Ishikawa (cell line): ENCODE measurements at regions not wholly inside any gene's neighbourhood (a gene's known extent, or its start where the extent isn't known, plus 50 kb on each side); places are given as distances from the start of the nearest gene placed in this dataset.

Experiments used
- CEBPB ChIP-seq: IDR thresholded peaks from 2 replicates; pipeline ENCODE4 v1.6.1; 2012
- CREB1 ChIP-seq: IDR thresholded peaks from 2 replicates; pipeline ENCODE4 v1.6.1; 2012; ENCODE audit warnings: low read depth
- EGR1 ChIP-seq: IDR thresholded peaks from 2 replicates; pipeline ENCODE4 v1.6.1; 2012
- EP300 ChIP-seq: IDR thresholded peaks from 2 replicates; pipeline ENCODE4 v1.6.1; 2012; ENCODE audit warnings: borderline replicate concordance
- FOXM1 ChIP-seq: IDR thresholded peaks from 2 replicates; pipeline ENCODE4 v1.6.1; 2012; ENCODE audit warnings: low read depth, borderline replicate concordance
- NFIC ChIP-seq: IDR thresholded peaks from 2 replicates; pipeline ENCODE4 v1.6.1; 2012
- RAD21 ChIP-seq: IDR thresholded peaks from 2 replicates; pipeline ENCODE4 v1.6.1; 2012; ENCODE audit warnings: low read depth
- TAF1 ChIP-seq: IDR thresholded peaks from 2 replicates; pipeline ENCODE4 v1.6.1; 2012; ENCODE audit warnings: low read depth, mild to moderate bottlenecking
- TCF12 ChIP-seq: IDR thresholded peaks from 2 replicates; pipeline ENCODE4 v1.6.1; 2012; ENCODE audit warnings: low read depth
- TEAD4 ChIP-seq: IDR thresholded peaks from 2 replicates; pipeline ENCODE4 v1.6.1; 2012
- USF1 ChIP-seq: IDR thresholded peaks from 2 replicates; pipeline ENCODE4 v1.6.1; 2012
- YY1 ChIP-seq: IDR thresholded peaks from 2 replicates; pipeline ENCODE4 v1.6.1; 2012; ENCODE audit warnings: low read depth
- ZBTB7A ChIP-seq: IDR thresholded peaks from 2 replicates; pipeline ENCODE4 v1.6.1; 2012; ENCODE audit warnings: low read depth
- TF ChIP-seq, protein P1 (sequence below): IDR thresholded peaks from 2 replicates; pipeline ENCODE4 v1.6.1; 2012
- TF ChIP-seq, protein P2 (sequence below): IDR thresholded peaks from 2 replicates; pipeline ENCODE4 v1.6.1; 2012; ENCODE audit warnings: low read depth, mild to moderate bottlenecking

- TF ChIP-seq YY1 (no peak), EP300 (no peak), CREB1 (no peak), ZBTB7A (no peak), EGR1 (no peak), TEAD4 (no peak), TCF12 (no peak), CEBPB (no peak), TAF1 (no peak), USF1 (no peak), NFIC (no peak), FOXM1 (no peak), RAD21 (no peak)
- TF ChIP-seq, protein P1, sequence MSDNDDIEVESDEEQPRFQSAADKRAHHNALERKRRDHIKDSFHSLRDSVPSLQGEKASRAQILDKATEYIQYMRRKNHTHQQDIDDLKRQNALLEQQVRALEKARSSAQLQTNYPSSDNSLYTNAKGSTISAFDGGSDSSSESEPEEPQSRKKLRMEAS: no peak
- TF ChIP-seq, protein P2, sequence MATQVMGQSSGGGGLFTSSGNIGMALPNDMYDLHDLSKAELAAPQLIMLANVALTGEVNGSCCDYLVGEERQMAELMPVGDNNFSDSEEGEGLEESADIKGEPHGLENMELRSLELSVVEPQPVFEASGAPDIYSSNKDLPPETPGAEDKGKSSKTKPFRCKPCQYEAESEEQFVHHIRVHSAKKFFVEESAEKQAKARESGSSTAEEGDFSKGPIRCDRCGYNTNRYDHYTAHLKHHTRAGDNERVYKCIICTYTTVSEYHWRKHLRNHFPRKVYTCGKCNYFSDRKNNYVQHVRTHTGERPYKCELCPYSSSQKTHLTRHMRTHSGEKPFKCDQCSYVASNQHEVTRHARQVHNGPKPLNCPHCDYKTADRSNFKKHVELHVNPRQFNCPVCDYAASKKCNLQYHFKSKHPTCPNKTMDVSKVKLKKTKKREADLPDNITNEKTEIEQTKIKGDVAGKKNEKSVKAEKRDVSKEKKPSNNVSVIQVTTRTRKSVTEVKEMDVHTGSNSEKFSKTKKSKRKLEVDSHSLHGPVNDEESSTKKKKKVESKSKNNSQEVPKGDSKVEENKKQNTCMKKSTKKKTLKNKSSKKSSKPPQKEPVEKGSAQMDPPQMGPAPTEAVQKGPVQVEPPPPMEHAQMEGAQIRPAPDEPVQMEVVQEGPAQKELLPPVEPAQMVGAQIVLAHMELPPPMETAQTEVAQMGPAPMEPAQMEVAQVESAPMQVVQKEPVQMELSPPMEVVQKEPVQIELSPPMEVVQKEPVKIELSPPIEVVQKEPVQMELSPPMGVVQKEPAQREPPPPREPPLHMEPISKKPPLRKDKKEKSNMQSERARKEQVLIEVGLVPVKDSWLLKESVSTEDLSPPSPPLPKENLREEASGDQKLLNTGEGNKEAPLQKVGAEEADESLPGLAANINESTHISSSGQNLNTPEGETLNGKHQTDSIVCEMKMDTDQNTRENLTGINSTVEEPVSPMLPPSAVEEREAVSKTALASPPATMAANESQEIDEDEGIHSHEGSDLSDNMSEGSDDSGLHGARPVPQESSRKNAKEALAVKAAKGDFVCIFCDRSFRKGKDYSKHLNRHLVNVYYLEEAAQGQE: no peak
Observed at GRCh38 chr3:6600237-6600636, 260.7 kb upstream of the GRM7 start.

GRCh38 chr3:6601374-6601773, 259.5 kb upstream of the GRM7 start:
- TF ChIP-seq YY1: no peak
- no peak for TF ChIP-seq EGR1
- TF ChIP-seq TCF12: no peak
- no peak for TF ChIP-seq TAF1
- TF ChIP-seq ZBTB7A: no peak
- no peak for TF ChIP-seq RAD21
- no peak for TF ChIP-seq EP300
- TF ChIP-seq NFIC: no peak
- TF ChIP-seq TEAD4: no peak
- TF ChIP-seq FOXM1: no peak
- TF ChIP-seq, protein P2: no peak
- no peak for TF ChIP-seq CEBPB
- TF ChIP-seq, protein P1: no peak
- no peak for TF ChIP-seq CREB1
- TF ChIP-seq USF1: no peak

GRCh38 chr3:6602329-6602728, 258.6 kb upstream of the GRM7 start:
- no peak for TF ChIP-seq CREB1

DNA sequence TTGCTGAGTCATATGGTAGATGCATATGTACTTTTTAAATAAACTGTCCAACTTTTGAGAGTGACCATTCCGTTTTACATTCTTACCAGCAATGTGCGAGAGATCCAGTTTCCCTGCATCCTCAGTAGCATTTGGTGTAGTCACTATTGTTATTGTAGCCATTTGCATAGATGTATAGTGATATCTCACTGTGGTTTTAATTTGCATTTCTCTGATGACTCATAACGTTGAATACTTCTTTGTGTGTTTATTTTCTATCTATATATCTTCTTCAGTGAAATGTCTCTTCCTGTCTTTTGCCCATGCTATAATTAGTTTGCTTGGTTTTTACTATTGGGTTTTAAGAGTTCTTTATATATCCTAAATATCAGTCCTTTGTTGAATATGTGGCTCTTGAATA, 255.7 kb upstream of the GRM7 start:
- no peak for TF ChIP-seq EGR1
- TF ChIP-seq, protein P2: no peak
- no peak for TF ChIP-seq YY1
- TF ChIP-seq, protein P1: no peak
- no peak for TF ChIP-seq EP300
- no peak for TF ChIP-seq RAD21

DNA sequence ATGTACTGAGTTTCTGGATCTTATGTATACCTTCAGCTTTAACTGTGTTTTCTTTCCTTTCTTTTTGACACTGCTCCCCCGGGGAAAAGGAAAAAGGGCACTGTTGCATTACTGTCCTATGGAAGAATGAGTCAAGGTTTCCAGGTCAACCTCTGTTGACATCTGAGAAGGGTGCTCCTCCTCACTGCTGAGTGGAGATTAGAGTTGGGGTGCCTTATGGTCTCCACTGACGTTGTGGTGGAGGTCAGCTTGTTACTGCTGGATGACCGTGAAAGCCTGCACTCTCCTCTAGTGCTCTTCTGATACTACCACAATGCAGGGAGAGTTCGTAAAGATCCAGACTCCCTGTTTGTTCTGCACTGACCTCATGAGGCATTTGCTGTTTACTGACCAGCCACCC, 252.1 kb upstream of the GRM7 start:
- no peak for TF ChIP-seq FOXM1
- TF ChIP-seq ZBTB7A: no peak
- TF ChIP-seq CEBPB: no peak
- no peak for TF ChIP-seq RAD21
- TF ChIP-seq EGR1: no peak
- no peak for TF ChIP-seq CREB1
- TF ChIP-seq EP300: no peak
- TF ChIP-seq, protein P1: no peak
- TF ChIP-seq, protein P2: no peak
- TF ChIP-seq NFIC: no peak
